Thyroid gland (tissue), 4 donors: ENCODE measurements at regions not wholly inside any gene's neighbourhood (a gene's known extent, or its start where the extent isn't known, plus 50 kb on each side); places are given as distances from the start of the nearest gene placed in this dataset.

ENCODE experiments used
- CTCF ChIP-seq, 6 experiments: fragments of 200-600 bp in 3 of 6; fragments of 450-650 bp in 3 of 6; sonication (generic) in 3 of 6; IDR thresholded peaks; one replicate each; pipeline ENCODE4 v1.5.1; 2016 to 2019; ENCODE audit warnings: antibody characterized with exemption in 6 of 6, mild to moderate bottlenecking in 2 of 6, inconsistent platforms in 1 of 6, moderate library complexity in 1 of 6
- POLR2A ChIP-seq, 2 donors: fragments of 450-650 bp; IDR thresholded peaks; one replicate each; pipeline ENCODE4 v1.6.1; 2017; ENCODE audit warnings: antibody characterized with exemption in 2 of 2, mild to moderate bottlenecking in 2 of 2, moderate library complexity in 1 of 2

- no peak for TF ChIP-seq POLR2A (IDR thresholded peaks at IDR 0.05)
- no peak for TF ChIP-seq CTCF (IDR thresholded peaks at IDR 0.05)
These were observed 79.3 kb upstream of the ATF3 start for GRCh38 chr1:212529211-212529741.
